ENCODE measurements at regions not wholly inside any gene's neighbourhood (a gene's known extent, or its start where the extent isn't known, plus 50 kb on each side); places are given as distances from the start of the nearest gene placed in this dataset.

GRCh38 chr6:14511061-14511586 is 393.6 kb downstream of the CD83 start:
- TF ChIP-seq POLR2AphosphoS5 (IDR thresholded peaks at IDR 0.05; ENCODE audit: low read depth): no peak
- TF ChIP-seq SPI1 (IDR thresholded peaks at IDR 0.05; ENCODE audit: borderline replicate concordance, low read depth): no peak
- TF ChIP-seq REST (IDR thresholded peaks at IDR 0.05; ENCODE audit: insufficient replicate concordance, low read depth): no peak
- no peak for TF ChIP-seq GABPA (IDR thresholded peaks at IDR 0.05; ENCODE audit: low read depth)
- TF ChIP-seq, protein P1, sequence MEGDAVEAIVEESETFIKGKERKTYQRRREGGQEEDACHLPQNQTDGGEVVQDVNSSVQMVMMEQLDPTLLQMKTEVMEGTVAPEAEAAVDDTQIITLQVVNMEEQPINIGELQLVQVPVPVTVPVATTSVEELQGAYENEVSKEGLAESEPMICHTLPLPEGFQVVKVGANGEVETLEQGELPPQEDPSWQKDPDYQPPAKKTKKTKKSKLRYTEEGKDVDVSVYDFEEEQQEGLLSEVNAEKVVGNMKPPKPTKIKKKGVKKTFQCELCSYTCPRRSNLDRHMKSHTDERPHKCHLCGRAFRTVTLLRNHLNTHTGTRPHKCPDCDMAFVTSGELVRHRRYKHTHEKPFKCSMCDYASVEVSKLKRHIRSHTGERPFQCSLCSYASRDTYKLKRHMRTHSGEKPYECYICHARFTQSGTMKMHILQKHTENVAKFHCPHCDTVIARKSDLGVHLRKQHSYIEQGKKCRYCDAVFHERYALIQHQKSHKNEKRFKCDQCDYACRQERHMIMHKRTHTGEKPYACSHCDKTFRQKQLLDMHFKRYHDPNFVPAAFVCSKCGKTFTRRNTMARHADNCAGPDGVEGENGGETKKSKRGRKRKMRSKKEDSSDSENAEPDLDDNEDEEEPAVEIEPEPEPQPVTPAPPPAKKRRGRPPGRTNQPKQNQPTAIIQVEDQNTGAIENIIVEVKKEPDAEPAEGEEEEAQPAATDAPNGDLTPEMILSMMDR (IDR thresholded peaks at IDR 0.05; ENCODE audit: insufficient read depth, low read length): no peak
- H3K27ac ChIP-seq (replicated peaks): no peak overlapping the region
- no peak for DNase-seq (ENCODE audit: low read depth in 1 of 2, low spot score in 1 of 2)
- no peak overlapping the region for H3K4me3 ChIP-seq (replicated peaks; ENCODE audit: insufficient read depth, low read length)
- H3K27me3 ChIP-seq (ENCODE audit: insufficient read depth, poor library complexity, severe bottlenecking): no peaks in the 10 kb centered on the region

GRCh38 chr6:14512246-14512645 is 394.7 kb downstream of the CD83 start:
- TF ChIP-seq SPI1 (IDR thresholded peaks at IDR 0.05; ENCODE audit: borderline replicate concordance, low read depth) (no peak), GABPA (IDR thresholded peaks at IDR 0.05; ENCODE audit: low read depth) (no peak), REST (IDR thresholded peaks at IDR 0.05; ENCODE audit: insufficient replicate concordance, low read depth) (no peak), POLR2AphosphoS5 (IDR thresholded peaks at IDR 0.05; ENCODE audit: low read depth) (no peak)
- TF ChIP-seq, protein P1 (IDR thresholded peaks at IDR 0.05; ENCODE audit: insufficient read depth, low read length): no peak
- no peak for DNase-seq (ENCODE audit: low read depth in 1 of 2, low spot score in 1 of 2)
- H3K27ac ChIP-seq (replicated peaks): no peak overlapping the region
- no peaks in the 10 kb centered on the region for H3K27me3 ChIP-seq (ENCODE audit: insufficient read depth, poor library complexity, severe bottlenecking)
- H3K4me3 ChIP-seq (replicated peaks; ENCODE audit: insufficient read depth, low read length): no peak overlapping the region

DNA sequence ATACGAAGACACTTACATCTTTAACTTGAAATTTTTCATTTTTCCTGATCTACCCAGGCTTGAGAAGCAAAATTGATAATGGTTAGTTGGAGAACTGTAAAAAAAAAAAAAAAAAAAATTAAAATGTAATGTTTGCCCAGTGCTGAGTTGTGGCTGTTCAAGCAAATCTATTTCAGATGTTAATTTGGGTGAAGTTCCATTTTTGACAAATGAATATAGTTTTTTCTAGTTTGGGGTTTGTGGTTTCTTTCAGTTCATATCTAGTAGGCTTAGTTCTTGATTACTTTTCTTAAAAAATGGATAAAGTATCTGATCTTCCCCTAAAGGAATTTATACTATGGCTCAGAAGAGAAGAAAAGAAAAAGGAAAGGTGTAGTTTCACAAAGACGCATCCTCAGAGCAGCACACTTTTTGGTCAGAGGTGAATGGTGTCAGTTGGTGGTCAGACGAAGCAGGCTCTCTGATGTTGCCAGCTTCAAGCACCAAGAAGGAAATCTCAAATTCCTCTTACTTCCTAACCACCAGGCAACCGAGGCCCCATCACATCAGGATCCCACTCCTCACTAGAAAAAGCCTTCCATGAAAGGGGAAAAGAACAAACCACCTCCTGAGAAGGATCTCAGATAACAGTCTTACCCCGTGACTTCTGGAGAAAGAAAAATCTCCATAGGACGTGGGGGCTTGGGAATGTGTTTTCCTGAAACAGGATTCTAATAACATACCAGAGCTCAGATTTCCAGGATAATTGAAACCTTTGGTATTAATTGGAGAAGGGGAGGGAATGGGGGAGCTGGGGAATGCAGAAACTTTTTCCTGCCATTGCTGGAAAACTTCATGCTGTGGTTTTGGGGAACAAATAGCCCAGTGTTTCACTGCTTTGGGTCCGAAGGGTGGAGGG is 396.2 kb downstream of the CD83 start:
- no peak for DNase-seq (ENCODE audit: low read depth in 1 of 2, low spot score in 1 of 2)
- no peak for TF ChIP-seq POLR2AphosphoS5 (IDR thresholded peaks at IDR 0.05; ENCODE audit: low read depth)
- no peak for TF ChIP-seq GABPA (IDR thresholded peaks at IDR 0.05; ENCODE audit: low read depth)
- TF ChIP-seq SPI1 (IDR thresholded peaks at IDR 0.05; ENCODE audit: borderline replicate concordance, low read depth): no peak
- TF ChIP-seq, protein P1 (IDR thresholded peaks at IDR 0.05; ENCODE audit: insufficient read depth, low read length): no peak
- TF ChIP-seq REST (IDR thresholded peaks at IDR 0.05; ENCODE audit: insufficient replicate concordance, low read depth): no peak
- H3K27me3 ChIP-seq (ENCODE audit: insufficient read depth, poor library complexity, severe bottlenecking): no peaks in the 10 kb centered on the region
- no peak overlapping the region for H3K4me3 ChIP-seq (replicated peaks; ENCODE audit: insufficient read depth, low read length)
- no peak overlapping the region for H3K27ac ChIP-seq (replicated peaks)

All from HL-60 (cell line).